Stimulated activated naive B cell treated with anti-CD40 and anti-IgM and Interleukin-4, amounts not matched to agents 10 μg/mL and 1 μg/mL and 100 μg/mL, for 72 hours (primary cell): ENCODE measurements at regions not wholly inside any gene's neighbourhood (a gene's known extent, or its start where the extent isn't known, plus 50 kb on each side); places are given as distances from the start of the nearest gene placed in this dataset.
"Not testable (repeated sequence)": the region's sequence is repeated elsewhere in the genome, so short reads cannot be mapped to it uniquely, and the experiment has no call there.

ENCODE experiments used
- ATAC-seq, 2 donors: fragments of 150-1000 bp; cut with Tn5 transposase; replicated peaks; 2 replicates each; pipeline ENCODE4 v1.10.0; 2021; ENCODE audit warnings: moderate library complexity in 1 of 2
- DNase-seq: peaks from one replicate; pipeline ENCODE4 v3.0.0; 2021
- H3K27ac Mint-ChIP-seq: one replicate; pipeline ENCODE4 v1.8.0; 2022; ENCODE audit warnings: mild to moderate bottlenecking, mixed read lengths
- H3K27me3 Mint-ChIP-seq, 2 donors: one replicate each; pipeline ENCODE4 v1.8.0; 2022; ENCODE audit warnings: mixed read lengths in 2 of 2
- H3K36me3 Mint-ChIP-seq, 2 donors: one replicate each; pipeline ENCODE4 v1.8.0; 2022; ENCODE audit warnings: mixed read lengths in 2 of 2, mild to moderate bottlenecking in 1 of 2
- H3K4me1 Mint-ChIP-seq, 2 donors: one replicate each; pipeline ENCODE4 v1.8.0; 2022; ENCODE audit warnings: mixed read lengths in 2 of 2, mild to moderate bottlenecking in 1 of 2
- H3K4me3 Mint-ChIP-seq, 2 donors: one replicate each; pipeline ENCODE4 v1.8.0; 2022; ENCODE audit warnings: mild to moderate bottlenecking in 2 of 2, mixed read lengths in 2 of 2, moderate library complexity in 1 of 2
- H3K9me3 Mint-ChIP-seq, 2 donors: one replicate each; pipeline ENCODE4 v1.8.0; 2022; ENCODE audit warnings: mixed read lengths in 2 of 2, mild to moderate bottlenecking in 1 of 2

- Mint-ChIP-seq H3K36me3 (no peaks in the 10 kb centered on the region), H3K27me3 (peaks cover 9 to 13% of the 10 kb centered on the region in 2 donors), H3K4me1 (no peaks in the 10 kb centered on the region), H3K4me3 (no peak overlapping the region), H3K9me3 (peaks cover 8 to 15% of the 10 kb centered on the region in 2 donors), H3K27ac (no peak overlapping the region)
- no peak for DNase-seq
- no peak for ATAC-seq
Observed at GRCh38 chr16:54879681-54880080, 51.0 kb upstream of the IRX5 start.

GRCh38 chr16:54878301-54878700, 52.4 kb upstream of the IRX5 start:
- DNase-seq: no peak
- H3K9me3 Mint-ChIP-seq: peaks cover 10 to 14% of the 10 kb centered on the region in 2 donors
- H3K27ac Mint-ChIP-seq: no peak overlapping the region
- no peak for ATAC-seq
- peaks cover 5 to 19% of the 10 kb centered on the region in 2 donors for H3K27me3 Mint-ChIP-seq
- H3K4me1 Mint-ChIP-seq: no peaks in the 10 kb centered on the region
- H3K4me3 Mint-ChIP-seq: no peak overlapping the region
- peaks cover 0 to 2% of the 10 kb centered on the region in 2 donors for H3K36me3 Mint-ChIP-seq

- Mint-ChIP-seq H3K4me1 (no peaks in the 10 kb centered on the region), H3K36me3 (peaks cover 0 to 2% of the 10 kb centered on the region in 2 donors), H3K27me3 (peaks cover 5 to 13% of the 10 kb centered on the region in 2 donors), H3K9me3 (peaks cover 4 to 7% of the 10 kb centered on the region in 2 donors), H3K27ac (no peak overlapping the region), H3K4me3 (no peak overlapping the region)
- ATAC-seq (no peak), DNase-seq (no peak)
Observed at GRCh38 chr16:54875443-54875842, 55.2 kb upstream of the IRX5 start.

- DNase-seq, H3K27ac Mint-ChIP-seq, H3K27me3 Mint-ChIP-seq, H3K4me1 Mint-ChIP-seq, ATAC-seq, H3K4me3 Mint-ChIP-seq, H3K36me3 Mint-ChIP-seq, H3K9me3 Mint-ChIP-seq: not testable (repeated sequence)
Observed at GRCh38 chr16:54873716-54874373, 56.8 kb upstream of the IRX5 start.

- Mint-ChIP-seq H3K4me1 (no peaks in the 10 kb centered on the region), H3K27ac (no peak overlapping the region), H3K36me3 (peaks cover 0 to 2% of the 10 kb centered on the region in 2 donors), H3K4me3 (no peak overlapping the region), H3K27me3 (peaks cover 0 to 6% of the 10 kb centered on the region in 2 donors), H3K9me3 (peaks cover 3 to 6% of the 10 kb centered on the region in 2 donors)
- ATAC-seq: no peak
- no peak for DNase-seq
Observed at GRCh38 chr16:54873071-54873470, 57.6 kb upstream of the IRX5 start.

- Mint-ChIP-seq H3K36me3 (peaks cover 0 to 2% of the 10 kb centered on the region in 2 donors), H3K27me3 (peaks cover 0 to 6% of the 10 kb centered on the region in 2 donors), H3K4me3 (no peak overlapping the region), H3K9me3 (peaks cover 8% of the 10 kb centered on the region in 2 donors), H3K27ac (no peak overlapping the region), H3K4me1 (no peaks in the 10 kb centered on the region)
- ATAC-seq (no peak), DNase-seq (no peak)
Observed at GRCh38 chr16:54870151-54870550, 60.5 kb upstream of the IRX5 start.

- H3K27me3 Mint-ChIP-seq: peaks cover 0 to 4% of the 10 kb centered on the region in 2 donors
- ATAC-seq: no peak
- no peak for DNase-seq
Observed at GRCh38 chr16:54867302-54867832, 63.3 kb upstream of the IRX5 start.

GRCh38 chr16:54862529-54862928, 68.1 kb upstream of the IRX5 start:
- Mint-ChIP-seq H3K4me3 (no peak overlapping the region), H3K36me3 (no peaks in the 10 kb centered on the region), H3K9me3 (peaks cover 2 to 4% of the 10 kb centered on the region in 2 donors), H3K27me3 (peaks cover 0 to 5% of the 10 kb centered on the region in 2 donors), H3K4me1 (no peaks in the 10 kb centered on the region), H3K27ac (no peak overlapping the region)
- no peak for ATAC-seq
- DNase-seq: no peak

More at GRCh38 chr16:54867302-54867832, 63.3 kb upstream of the IRX5 start:
- no peak overlapping the region for H3K4me3 Mint-ChIP-seq
- no peak overlapping the region for H3K27ac Mint-ChIP-seq
- H3K4me1 Mint-ChIP-seq: no peaks in the 10 kb centered on the region
- peaks cover 4% of the 10 kb centered on the region in 2 donors for H3K9me3 Mint-ChIP-seq
- H3K36me3 Mint-ChIP-seq: no peaks in the 10 kb centered on the region

- Mint-ChIP-seq H3K9me3 (peaks cover 10 to 12% of the 10 kb centered on the region in 2 donors), H3K27ac (no peak overlapping the region), H3K27me3 (peaks cover 0 to 5% of the 10 kb centered on the region in 2 donors), H3K4me3 (no peak overlapping the region), H3K4me1 (no peaks in the 10 kb centered on the region), H3K36me3 (no peaks in the 10 kb centered on the region)
- no peak for ATAC-seq
- DNase-seq: no peak
Observed at GRCh38 chr16:54856871-54857270, 73.8 kb upstream of the IRX5 start.

- DNase-seq: no peak
- ATAC-seq: no peak
- no peak overlapping the region for H3K27ac Mint-ChIP-seq
- no peak overlapping the region for H3K4me3 Mint-ChIP-seq
- H3K27me3 Mint-ChIP-seq: peaks cover 0 to 6% of the 10 kb centered on the region in 2 donors
- no peaks in the 10 kb centered on the region for H3K36me3 Mint-ChIP-seq
- H3K4me1 Mint-ChIP-seq: no peaks in the 10 kb centered on the region
- peaks cover 9 to 11% of the 10 kb centered on the region in 2 donors for H3K9me3 Mint-ChIP-seq
Observed at GRCh38 chr16:54847609-54848008, 83.1 kb upstream of the IRX5 start.

- no peaks in the 10 kb centered on the region for H3K4me1 Mint-ChIP-seq
Observed at GRCh38 chr16:54847207-54847606, 83.5 kb upstream of the IRX5 start.

GRCh38 chr16:54846766-54847165, 83.9 kb upstream of the IRX5 start:
- Mint-ChIP-seq H3K4me1 (no peaks in the 10 kb centered on the region), H3K36me3 (no peaks in the 10 kb centered on the region), H3K4me3 (no peak overlapping the region), H3K27me3 (peaks cover 0 to 6% of the 10 kb centered on the region in 2 donors), H3K9me3 (peaks cover 10 to 12% of the 10 kb centered on the region in 2 donors), H3K27ac (no peak overlapping the region)
- DNase-seq (no peak), ATAC-seq (no peak)

More at GRCh38 chr16:54847207-54847606, 83.5 kb upstream of the IRX5 start:
- ATAC-seq (no peak), DNase-seq (no peak)
- H3K27ac Mint-ChIP-seq: no peak overlapping the region
- no peaks in the 10 kb centered on the region for H3K36me3 Mint-ChIP-seq
- peaks cover 0 to 6% of the 10 kb centered on the region in 2 donors for H3K27me3 Mint-ChIP-seq
- no peak overlapping the region for H3K4me3 Mint-ChIP-seq
- H3K9me3 Mint-ChIP-seq: peaks cover 9 to 12% of the 10 kb centered on the region in 2 donors

GRCh38 chr16:54843424-54843750, 87.3 kb upstream of the IRX5 start:
- no peak for ATAC-seq
- H3K9me3 Mint-ChIP-seq: peaks cover 9 to 12% of the 10 kb centered on the region in 2 donors

GRCh38 chr16:54842743-54843423, 87.8 kb upstream of the IRX5 start:
- no peaks in the 10 kb centered on the region for H3K4me1 Mint-ChIP-seq
- H3K27ac Mint-ChIP-seq: no peak overlapping the region
- no peaks in the 10 kb centered on the region for H3K27me3 Mint-ChIP-seq
- no peak for DNase-seq
- no peak overlapping the region for H3K4me3 Mint-ChIP-seq
- no peak for ATAC-seq
- peaks cover 9 to 12% of the 10 kb centered on the region in 2 donors for H3K9me3 Mint-ChIP-seq
- H3K36me3 Mint-ChIP-seq: no peaks in the 10 kb centered on the region

More at GRCh38 chr16:54843424-54843750, 87.3 kb upstream of the IRX5 start:
- DNase-seq: no peak
- H3K4me3 Mint-ChIP-seq: no peak overlapping the region
- no peaks in the 10 kb centered on the region for H3K27me3 Mint-ChIP-seq
- H3K27ac Mint-ChIP-seq: no peak overlapping the region
- H3K36me3 Mint-ChIP-seq: no peaks in the 10 kb centered on the region
- H3K4me1 Mint-ChIP-seq: no peaks in the 10 kb centered on the region

- Mint-ChIP-seq H3K27me3 (peaks cover 0 to under 1% of the 10 kb centered on the region in 2 donors), H3K36me3 (no peaks in the 10 kb centered on the region), H3K9me3 (peaks cover 8 to 18% of the 10 kb centered on the region in 2 donors), H3K27ac (no peak overlapping the region), H3K4me3 (no peak overlapping the region), H3K4me1 (no peaks in the 10 kb centered on the region)
- DNase-seq (no peak), ATAC-seq (no peak)
Observed at GRCh38 chr16:54829691-54830090, 101.0 kb upstream of the IRX5 start.
